ENCODE measurements at regions not wholly inside any gene's neighbourhood (a gene's known extent, or its start where the extent isn't known, plus 50 kb on each side); places are given as distances from the start of the nearest gene placed in this dataset.
"Not testable (repeated sequence)": the region's sequence is repeated elsewhere in the genome, so short reads cannot be mapped to it uniquely, and the experiment has no call there.

GRCh38 chr11:45432100-45432499 lies 146.0 kb upstream of the SYT13 start:
- DNase-seq = no peak

GRCh38 chr11:45431046-45432018 lies 145.2 kb upstream of the SYT13 start:
- DNase-seq = no peak

GRCh38 chr11:45430361-45430760 lies 144.2 kb upstream of the SYT13 start:
- DNase-seq = no peak

- no peak for DNase-seq
These were observed 143.6 kb upstream of the SYT13 start for GRCh38 chr11:45429719-45430118.

- DNase-seq = no peak
These were observed 142.5 kb upstream of the SYT13 start for GRCh38 chr11:45428541-45429230.

- DNase-seq = no peak
These were observed 142.0 kb upstream of the SYT13 start for GRCh38 chr11:45428116-45428515.

- DNase-seq = no peak
These were observed 138.5 kb upstream of the SYT13 start for GRCh38 chr11:45424411-45425180.

- DNase-seq = no peak
These were observed 137.5 kb upstream of the SYT13 start for GRCh38 chr11:45423475-45424120.

GRCh38 chr11:45423036-45423435 lies 136.9 kb upstream of the SYT13 start:
- no peak for DNase-seq

GRCh38 chr11:45414088-45414487 lies 127.9 kb upstream of the SYT13 start:
- DNase-seq = no peak

GRCh38 chr11:45413156-45413858 lies 127.2 kb upstream of the SYT13 start:
- no peak for DNase-seq

GRCh38 chr11:45412521-45412920 lies 126.4 kb upstream of the SYT13 start:
- no peak for DNase-seq

- DNase-seq = no peak
These were observed 125.9 kb upstream of the SYT13 start for GRCh38 chr11:45412051-45412471.

- DNase-seq = no peak
These were observed 125.2 kb upstream of the SYT13 start for GRCh38 chr11:45411228-45411946.

- no peak for DNase-seq
These were observed 124.5 kb upstream of the SYT13 start for GRCh38 chr11:45410391-45411227.

- no peak for DNase-seq
These were observed 123.4 kb upstream of the SYT13 start for GRCh38 chr11:45409587-45409986.

- no peak for DNase-seq
These were observed 121.1 kb upstream of the SYT13 start for GRCh38 chr11:45407226-45407625.

- DNase-seq = no peak
These were observed 120.0 kb upstream of the SYT13 start for GRCh38 chr11:45405916-45406670.

GRCh38 chr11:45403521-45403920 lies 117.4 kb upstream of the SYT13 start:
- not testable (repeated sequence) for DNase-seq

Data from NCI-H187 (cell line).